ENCODE measurements at regions not wholly inside any gene's neighbourhood (a gene's known extent, or its start where the extent isn't known, plus 50 kb on each side); places are given as distances from the start of the nearest gene placed in this dataset.

GRCh38 chr6:148269386-148269785, 73.3 kb upstream of the SASH1 start:
- no peak overlapping the region for H3K27ac Mint-ChIP-seq
- no peak for TF ChIP-seq CTCF (IDR thresholded peaks at IDR 0.05; ENCODE audit: unreplicated experiment)
- DNase-seq (ENCODE audit: low spot score in 2 of 2, unreplicated experiment in 2 of 2): no peak

DNA sequence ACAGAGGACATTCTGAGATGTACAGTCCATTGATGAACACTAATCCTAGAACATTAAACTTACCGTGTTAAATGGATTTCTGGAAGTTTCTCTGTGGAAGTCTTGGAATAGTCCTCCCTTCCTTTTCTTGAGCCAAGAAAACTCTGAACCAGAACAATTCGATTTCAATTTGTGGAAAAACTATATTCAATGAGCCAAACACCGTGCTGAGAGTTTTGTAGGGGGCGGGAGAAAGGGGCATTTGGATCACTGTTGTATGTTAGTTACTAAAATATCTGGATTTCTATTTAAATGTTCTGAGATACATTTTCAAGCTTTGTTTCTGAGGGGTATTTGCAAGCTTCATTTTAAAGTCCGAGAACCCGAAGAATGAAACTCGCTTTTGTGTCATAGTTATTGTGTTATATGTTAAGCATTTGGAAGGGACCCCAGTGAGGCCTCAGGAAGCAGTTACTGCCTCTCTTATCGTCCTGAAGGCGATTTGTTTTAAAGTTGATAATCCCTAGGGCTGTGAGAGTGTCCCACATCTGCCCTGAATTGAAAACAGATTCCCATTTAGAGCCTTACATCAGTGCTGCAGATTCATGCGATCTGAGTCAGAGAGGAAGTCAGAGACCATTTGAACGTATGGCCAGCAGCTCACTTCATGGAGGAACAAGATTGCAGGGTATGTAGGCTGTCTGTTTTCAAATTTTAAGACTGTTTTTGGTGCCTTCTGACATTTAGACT, 70.8 kb upstream of the SASH1 start:
- Mint-ChIP-seq H3K27ac (peak overlapping the region; percentile 66), H3K4me1 (peaks cover 12% of the 10 kb centered on the region), H3K4me3 (peak overlapping the region; percentile 37), H3K9me3 (no peaks in the 10 kb centered on the region), H3K36me3 (no peaks in the 10 kb centered on the region), H3K27me3 (ENCODE audit: low read depth) (peaks cover 7% of the 10 kb centered on the region)
- DNase-seq (ENCODE audit: low spot score in 2 of 2, unreplicated experiment in 2 of 2): no peak
- no peak for TF ChIP-seq CTCF (IDR thresholded peaks at IDR 0.05; ENCODE audit: unreplicated experiment)

More at GRCh38 chr6:148269386-148269785, 73.3 kb upstream of the SASH1 start:
- Mint-ChIP-seq H3K36me3 (no peaks in the 10 kb centered on the region), H3K27me3 (ENCODE audit: low read depth) (peaks cover 2% of the 10 kb centered on the region), H3K9me3 (no peaks in the 10 kb centered on the region), H3K4me1 (peaks cover 19% of the 10 kb centered on the region), H3K4me3 (no peak overlapping the region)

DNA sequence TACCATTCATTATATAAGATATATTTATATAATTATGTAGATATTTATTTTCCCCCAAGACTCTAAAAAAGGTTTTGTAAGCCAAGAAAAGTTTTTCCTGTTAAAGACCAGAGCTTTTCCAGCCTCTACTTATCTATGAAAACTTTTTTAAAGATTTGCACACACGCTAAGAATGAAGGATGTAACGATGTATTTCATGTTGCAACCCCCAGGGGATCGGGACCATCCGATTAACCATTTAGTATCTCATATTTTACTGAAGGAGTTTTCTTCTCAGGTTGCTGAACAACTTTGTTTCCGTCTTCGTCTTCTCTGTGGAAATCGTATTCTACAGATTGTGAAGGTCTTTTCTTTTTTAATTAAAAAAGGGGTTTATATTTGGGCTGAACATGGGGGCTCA, 70.0 kb upstream of the SASH1 start:
- no peak overlapping the region for H3K4me3 Mint-ChIP-seq
- no peaks in the 10 kb centered on the region for H3K36me3 Mint-ChIP-seq
- H3K27ac Mint-ChIP-seq: no peak overlapping the region
- no peak for DNase-seq (ENCODE audit: low spot score in 2 of 2, unreplicated experiment in 2 of 2)
- TF ChIP-seq CTCF (IDR thresholded peaks at IDR 0.05; ENCODE audit: unreplicated experiment): no peak
- H3K9me3 Mint-ChIP-seq: no peaks in the 10 kb centered on the region
- H3K27me3 Mint-ChIP-seq (ENCODE audit: low read depth): peaks cover 7% of the 10 kb centered on the region
- peaks cover 12% of the 10 kb centered on the region for H3K4me1 Mint-ChIP-seq

GRCh38 chr6:148273962-148274752, 68.5 kb upstream of the SASH1 start:
- Mint-ChIP-seq H3K9me3 (no peaks in the 10 kb centered on the region), H3K27ac (no peak overlapping the region), H3K27me3 (ENCODE audit: low read depth) (peaks cover 7% of the 10 kb centered on the region), H3K36me3 (no peaks in the 10 kb centered on the region), H3K4me1 (peaks cover 12% of the 10 kb centered on the region), H3K4me3 (no peak overlapping the region)
- no peak for DNase-seq (ENCODE audit: low spot score in 2 of 2, unreplicated experiment in 2 of 2)
- no peak for TF ChIP-seq CTCF (IDR thresholded peaks at IDR 0.05; ENCODE audit: unreplicated experiment)

DNA sequence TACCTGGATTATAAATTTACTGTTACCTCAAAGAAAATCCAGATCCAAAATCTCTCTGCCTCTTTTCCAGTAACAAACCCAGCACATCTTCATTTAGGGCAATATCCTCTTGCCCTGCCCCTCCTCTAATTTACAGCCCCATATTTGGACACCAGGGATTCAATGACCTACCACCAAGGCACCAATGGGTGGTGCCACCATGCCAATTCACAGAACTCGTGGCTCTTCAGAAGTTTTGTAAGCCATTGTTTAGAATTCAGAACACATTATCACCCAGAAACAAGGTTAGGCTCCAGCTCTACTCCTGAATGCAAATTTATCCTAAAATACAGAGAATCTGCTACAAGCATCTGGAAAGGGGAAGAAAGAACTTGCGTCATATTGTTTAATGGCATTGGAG, 67.8 kb upstream of the SASH1 start:
- Mint-ChIP-seq H3K9me3 (no peaks in the 10 kb centered on the region), H3K27me3 (ENCODE audit: low read depth) (peaks cover 7% of the 10 kb centered on the region), H3K27ac (no peak overlapping the region), H3K36me3 (no peaks in the 10 kb centered on the region), H3K4me1 (peaks cover 12% of the 10 kb centered on the region), H3K4me3 (no peak overlapping the region)
- no peak for DNase-seq (ENCODE audit: low spot score in 2 of 2, unreplicated experiment in 2 of 2)
- TF ChIP-seq CTCF (IDR thresholded peaks at IDR 0.05; ENCODE audit: unreplicated experiment): no peak

Measured in mesothelial cell of epicardium (in vitro differentiated cells).